NOMO-1 treated with DMSO at 0.1 percent for 48 hours (cell line): ENCODE measurements at regions not wholly inside any gene's neighbourhood (a gene's known extent, or its start where the extent isn't known, plus 50 kb on each side); places are given as distances from the start of the nearest gene placed in this dataset.
"Not testable (repeated sequence)": the region's sequence is repeated elsewhere in the genome, so short reads cannot be mapped to it uniquely, and the experiment has no call there.

ENCODE experiments used
- DNase-seq: peaks from one replicate; lab custom pipeline; 2025; ENCODE audit not compliant: unreplicated experiment; lab: John Stamatoyannopoulos, UW

- DNase-seq, result no peak
These were observed 115.8 kb upstream of the SLC35F3 start for GRCh38 chr1:233788687-233789086.

GRCh38 chr1:233790121-233790520 is 114.4 kb upstream of the SLC35F3 start:
- no peak for DNase-seq

GRCh38 chr1:233790662-233791371 is 113.7 kb upstream of the SLC35F3 start:
- peak; percentile 47 for DNase-seq

GRCh38 chr1:233791372-233791703 is 113.1 kb upstream of the SLC35F3 start:
- DNase-seq, result no peak

GRCh38 chr1:233791721-233792120 is 112.8 kb upstream of the SLC35F3 start:
- no peak for DNase-seq

- DNase-seq, result no peak
These were observed 109.6 kb upstream of the SLC35F3 start for GRCh38 chr1:233794863-233795262.

- DNase-seq, result no peak
These were observed 108.2 kb upstream of the SLC35F3 start for GRCh38 chr1:233796146-233796783.

GRCh38 chr1:233802611-233803010 is 101.9 kb upstream of the SLC35F3 start:
- no peak for DNase-seq

- DNase-seq, result no peak
These were observed 98.7 kb upstream of the SLC35F3 start for GRCh38 chr1:233805786-233806185.

GRCh38 chr1:233815357-233815756 is 89.1 kb upstream of the SLC35F3 start:
- no peak for DNase-seq

GRCh38 chr1:233815865-233816264 is 88.6 kb upstream of the SLC35F3 start:
- DNase-seq, result no peak

- no peak for DNase-seq
These were observed 88.1 kb upstream of the SLC35F3 start for GRCh38 chr1:233816348-233816747.

GRCh38 chr1:233819042-233819441 is 85.4 kb upstream of the SLC35F3 start:
- no peak for DNase-seq

- not testable (repeated sequence) for DNase-seq
These were observed 80.3 kb upstream of the SLC35F3 start for GRCh38 chr1:233824179-233824578.

GRCh38 chr1:233827937-233828336 is 76.5 kb upstream of the SLC35F3 start:
- DNase-seq, result not testable (repeated sequence)

GRCh38 chr1:233828480-233828879 is 76.0 kb upstream of the SLC35F3 start:
- no peak for DNase-seq

- DNase-seq, result no peak
These were observed 69.9 kb upstream of the SLC35F3 start for GRCh38 chr1:233834609-233835008.

GRCh38 chr1:233838207-233838606 is 66.3 kb upstream of the SLC35F3 start:
- not testable (repeated sequence) for DNase-seq

GRCh38 chr1:233843525-233844204 is 60.8 kb upstream of the SLC35F3 start:
- no peak for DNase-seq

- DNase-seq, result no peak
These were observed 60.2 kb upstream of the SLC35F3 start for GRCh38 chr1:233844275-233844674.

- no peak for DNase-seq
These were observed 59.8 kb upstream of the SLC35F3 start for GRCh38 chr1:233844692-233845091.
